HL-60 (cell line): ENCODE measurements at regions not wholly inside any gene's neighbourhood (a gene's known extent, or its start where the extent isn't known, plus 50 kb on each side); places are given as distances from the start of the nearest gene placed in this dataset.

Experiments
- CTCF ChIP-seq: IDR thresholded peaks from one replicate; pipeline ENCODE4 v1.5.1; 2011; ENCODE audit warnings: low read length, control low read depth, inconsistent platforms; ENCODE audit not compliant: insufficient read depth
- POLR2AphosphoS5 ChIP-seq: IDR thresholded peaks from 2 replicates; pipeline ENCODE4 v1.6.1; 2012; ENCODE audit warnings: low read depth
- SPI1 ChIP-seq: IDR thresholded peaks from 2 replicates; pipeline ENCODE4 v1.6.1; 2012; ENCODE audit warnings: low read depth, mild to moderate bottlenecking, borderline replicate concordance

GRCh38 chr6:37099442-37099841, 70.5 kb upstream of the PIM1 start:
- TF ChIP-seq CTCF (no peak), POLR2AphosphoS5 (no peak), SPI1 (no peak)
